Astrocyte of the cerebellum (primary cell): ENCODE measurements at regions not wholly inside any gene's neighbourhood (a gene's known extent, or its start where the extent isn't known, plus 50 kb on each side); places are given as distances from the start of the nearest gene placed in this dataset.
"Not testable (repeated sequence)": the region's sequence is repeated elsewhere in the genome, so short reads cannot be mapped to it uniquely, and the experiment has no call there.

Experiments
- DNase-seq: peaks from one replicate; pipeline ENCODE4 v3.0.0-alpha.2; 2011; ENCODE audit warnings: low read depth
- H3K4me3 ChIP-seq: 2 replicates; pipeline ENCODE4 v1.5.1; 2011; ENCODE audit warnings: mild to moderate bottlenecking, low read depth, low read length, moderate library complexity
- in situ Hi-C: cut with HindIII; loops from 2 replicates; pipeline ENCODE4 v1.10.0; 2017; ENCODE audit warnings: low sequenced_read_pairs
- TF ChIP-seq, protein P1 (sequence below): IDR thresholded peaks from 2 replicates; pipeline ENCODE4 v1.5.1; 2012; ENCODE audit warnings: low read length, low read depth, moderate library complexity, mild to moderate bottlenecking; ENCODE audit errors: missing control alignments

DNA sequence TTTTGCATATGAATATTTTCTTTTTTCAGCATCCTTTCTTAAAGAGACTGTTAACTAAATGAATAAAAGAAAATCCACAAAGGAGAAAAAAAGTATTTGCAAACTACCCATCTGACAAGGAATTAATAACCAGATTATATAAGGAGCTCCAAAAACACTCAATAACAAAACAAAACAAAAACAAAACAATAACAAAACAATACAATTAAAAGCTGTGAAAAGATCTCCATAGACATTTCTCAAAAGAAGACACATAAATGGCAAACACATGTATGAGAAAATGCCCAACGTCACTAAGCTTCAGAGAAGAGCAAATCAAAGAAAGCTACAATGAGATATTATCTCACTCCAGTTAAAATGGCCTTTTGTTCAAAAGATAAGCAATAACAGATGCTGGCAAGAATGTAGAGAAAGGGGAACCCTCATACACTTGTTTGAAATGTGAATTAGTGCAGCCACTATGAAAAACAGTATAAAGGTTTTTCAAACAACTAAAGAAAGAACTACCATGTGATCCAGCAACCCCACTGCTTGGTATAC is 1310.0 kb upstream of the EYS start:
- DNase-seq, result no peak
- TF ChIP-seq, protein P1, sequence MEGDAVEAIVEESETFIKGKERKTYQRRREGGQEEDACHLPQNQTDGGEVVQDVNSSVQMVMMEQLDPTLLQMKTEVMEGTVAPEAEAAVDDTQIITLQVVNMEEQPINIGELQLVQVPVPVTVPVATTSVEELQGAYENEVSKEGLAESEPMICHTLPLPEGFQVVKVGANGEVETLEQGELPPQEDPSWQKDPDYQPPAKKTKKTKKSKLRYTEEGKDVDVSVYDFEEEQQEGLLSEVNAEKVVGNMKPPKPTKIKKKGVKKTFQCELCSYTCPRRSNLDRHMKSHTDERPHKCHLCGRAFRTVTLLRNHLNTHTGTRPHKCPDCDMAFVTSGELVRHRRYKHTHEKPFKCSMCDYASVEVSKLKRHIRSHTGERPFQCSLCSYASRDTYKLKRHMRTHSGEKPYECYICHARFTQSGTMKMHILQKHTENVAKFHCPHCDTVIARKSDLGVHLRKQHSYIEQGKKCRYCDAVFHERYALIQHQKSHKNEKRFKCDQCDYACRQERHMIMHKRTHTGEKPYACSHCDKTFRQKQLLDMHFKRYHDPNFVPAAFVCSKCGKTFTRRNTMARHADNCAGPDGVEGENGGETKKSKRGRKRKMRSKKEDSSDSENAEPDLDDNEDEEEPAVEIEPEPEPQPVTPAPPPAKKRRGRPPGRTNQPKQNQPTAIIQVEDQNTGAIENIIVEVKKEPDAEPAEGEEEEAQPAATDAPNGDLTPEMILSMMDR, result no peak
- no peak overlapping the region for H3K4me3 ChIP-seq
- in situ Hi-C loops, result no loop called here

DNA sequence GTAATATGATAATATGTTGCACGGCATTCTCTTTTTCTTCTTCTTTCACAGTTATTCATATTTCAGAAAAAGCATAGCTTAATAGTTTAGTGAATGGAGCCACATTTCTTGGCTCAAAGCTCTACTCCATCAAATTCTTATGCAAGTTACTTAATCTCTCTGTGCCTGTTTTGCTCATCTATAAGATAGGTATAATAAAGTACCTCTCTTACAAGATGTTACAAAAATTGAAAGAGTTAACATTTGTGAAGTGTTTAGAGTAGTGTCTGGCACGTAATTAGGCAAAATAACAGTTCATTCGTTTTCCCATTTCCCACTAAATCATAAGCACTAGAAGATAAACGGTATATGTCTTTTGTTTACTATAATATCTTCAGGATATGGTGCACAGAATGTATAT is 1304.4 kb upstream of the EYS start:
- no peak for DNase-seq
- TF ChIP-seq, protein P1, result no peak
- in situ Hi-C loops, result no loop called here
- no peak overlapping the region for H3K4me3 ChIP-seq

DNA sequence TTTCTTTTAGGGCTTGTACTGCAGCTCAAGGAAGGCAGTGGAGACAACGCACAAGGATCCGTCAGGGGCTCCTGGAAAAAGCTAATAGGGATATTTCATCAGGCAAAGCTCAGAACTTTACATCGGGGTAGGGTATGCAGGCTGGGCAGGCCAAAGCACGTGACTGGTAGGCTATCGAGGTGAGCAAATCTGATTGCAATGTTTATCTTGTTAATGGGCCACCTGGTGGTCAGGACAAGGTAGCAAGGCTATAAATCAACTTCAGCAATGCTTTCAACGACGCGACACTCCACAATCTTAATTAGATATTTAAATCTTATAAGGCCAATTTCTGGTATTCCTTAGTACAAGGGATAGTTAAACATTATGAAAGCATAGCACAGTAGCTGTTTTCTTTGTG is 1302.8 kb upstream of the EYS start:
- H3K4me3 ChIP-seq, result no peak overlapping the region
- in situ Hi-C loops, result no loop called here
- DNase-seq, result no peak
- TF ChIP-seq, protein P1, result no peak

DNA sequence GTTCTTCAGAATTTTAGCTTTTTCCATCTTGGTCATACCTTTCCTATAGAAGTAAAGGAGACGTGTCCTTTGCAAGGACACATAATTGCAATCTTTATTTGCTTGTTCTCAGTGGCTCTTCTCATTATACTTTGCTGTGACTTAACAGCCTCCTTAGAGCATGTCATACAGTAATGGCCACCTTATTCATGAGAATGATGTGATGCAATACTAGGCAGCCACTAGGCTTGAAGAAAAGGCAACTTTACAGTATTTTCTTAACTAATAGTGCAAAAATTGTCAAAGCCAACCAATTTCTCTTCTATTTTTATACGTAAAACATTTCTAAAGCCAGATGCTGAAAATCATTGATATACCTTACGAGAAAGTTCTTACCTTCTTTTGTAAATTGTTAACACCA is 1296.8 kb upstream of the EYS start:
- TF ChIP-seq, protein P1, result no peak
- DNase-seq, result no peak
- in situ Hi-C loops, result no loop called here

DNA sequence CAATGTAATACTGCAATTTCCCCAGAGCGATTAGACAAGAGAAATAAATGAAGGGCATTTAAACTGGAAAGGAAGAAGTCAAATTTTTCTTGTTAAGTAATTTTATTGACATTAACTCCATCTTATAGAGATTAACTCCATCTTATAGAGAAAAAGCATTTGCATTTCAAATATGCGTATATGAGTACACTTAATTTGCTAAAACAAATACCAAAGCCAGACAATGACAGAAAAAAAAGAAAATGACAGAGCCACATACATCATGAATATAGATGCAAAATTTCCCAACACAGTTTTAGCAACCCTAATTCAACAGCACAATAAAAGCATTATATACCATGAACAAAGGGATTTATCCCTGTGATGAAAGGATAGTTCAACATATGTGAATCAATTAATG is 1293.1 kb upstream of the EYS start:
- H3K4me3 ChIP-seq, result no peak overlapping the region
- TF ChIP-seq, protein P1, result no peak
- no peak for DNase-seq
- in situ Hi-C loops, result no loop called here

More for the DNA sequence above, 1296.8 kb upstream of the EYS start:
- no peak overlapping the region for H3K4me3 ChIP-seq

DNA sequence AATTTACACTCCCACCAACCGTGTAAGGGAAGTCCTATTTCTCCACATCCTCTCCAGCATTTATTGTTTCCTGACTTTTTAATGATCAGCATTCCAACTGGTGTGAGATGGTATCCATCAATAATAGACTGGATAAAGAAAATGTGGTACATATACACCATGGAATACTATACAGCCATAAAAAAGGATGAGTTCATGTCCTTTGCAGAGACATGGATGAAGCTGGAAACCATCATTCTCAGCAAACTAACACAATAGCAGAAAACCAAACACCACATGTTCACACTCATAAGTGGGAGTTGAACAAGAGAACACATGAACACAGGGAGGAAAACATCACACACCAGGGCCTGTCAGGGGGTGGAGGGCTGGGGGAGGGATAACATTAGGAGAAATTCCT is 1290.6 kb upstream of the EYS start:
- H3K4me3 ChIP-seq, DNase-seq, in situ Hi-C loops: not testable (repeated sequence)

DNA sequence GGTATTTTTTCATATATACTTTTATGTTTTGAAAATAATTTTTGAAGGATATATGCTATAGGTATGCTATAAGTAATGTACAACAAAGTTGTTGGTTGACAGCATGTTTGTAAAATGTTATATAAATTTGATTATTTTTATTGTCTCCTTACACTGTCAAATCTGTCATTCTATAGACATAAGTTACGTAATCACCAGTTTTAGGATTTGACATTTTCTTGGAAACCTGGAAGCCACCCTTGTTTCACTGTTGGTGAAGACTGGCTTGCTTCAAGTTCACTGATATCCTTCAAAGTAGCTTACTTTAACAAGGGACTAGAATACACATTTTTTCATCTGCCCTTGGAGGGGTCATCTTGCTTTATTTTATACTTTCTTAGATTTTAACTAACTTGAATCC is 1288.6 kb upstream of the EYS start:
- no peak overlapping the region for H3K4me3 ChIP-seq
- in situ Hi-C loops, result no loop called here
- DNase-seq, result no peak
- TF ChIP-seq, protein P1, result no peak

- in situ Hi-C loops, H3K4me3 ChIP-seq, DNase-seq: not testable (repeated sequence)
These were observed 1286.7 kb upstream of the EYS start for GRCh38 chr6:66993708-66994107.
